NCI-H69 (cell line): ENCODE measurements at regions not wholly inside any gene's neighbourhood (a gene's known extent, or its start where the extent isn't known, plus 50 kb on each side); places are given as distances from the start of the nearest gene placed in this dataset.

ENCODE experiments used
- DNase-seq: peaks from one replicate; lab custom pipeline; 2025; lab: John Stamatoyannopoulos, UW

GRCh38 chr12:127629066-127629820 lies 637.7 kb upstream of the TMEM132C start:
- DNase-seq, result peak; percentile 88

GRCh38 chr12:127632461-127632860 lies 634.5 kb upstream of the TMEM132C start:
- DNase-seq, result no peak

- no peak for DNase-seq
Observed at GRCh38 chr12:127635838-127636237, 631.1 kb upstream of the TMEM132C start.

GRCh38 chr12:127636882-127637281 lies 630.1 kb upstream of the TMEM132C start:
- DNase-seq, result no peak

GRCh38 chr12:127640181-127640886 lies 626.6 kb upstream of the TMEM132C start:
- no peak for DNase-seq

GRCh38 chr12:127642208-127642607 lies 624.8 kb upstream of the TMEM132C start:
- DNase-seq, result no peak

GRCh38 chr12:127648321-127648720 lies 618.6 kb upstream of the TMEM132C start:
- DNase-seq, result no peak

GRCh38 chr12:127649961-127650360 lies 617.0 kb upstream of the TMEM132C start:
- DNase-seq, result no peak

GRCh38 chr12:127650626-127651025 lies 616.3 kb upstream of the TMEM132C start:
- no peak for DNase-seq

GRCh38 chr12:127652281-127652680 lies 614.7 kb upstream of the TMEM132C start:
- no peak for DNase-seq

- DNase-seq, result no peak
Observed at GRCh38 chr12:127654383-127654985, 612.5 kb upstream of the TMEM132C start.

- DNase-seq, result no peak
Observed at GRCh38 chr12:127655691-127656090, 611.3 kb upstream of the TMEM132C start.

- no peak for DNase-seq
Observed at GRCh38 chr12:127656266-127656665, 610.7 kb upstream of the TMEM132C start.

GRCh38 chr12:127657036-127657435 lies 609.9 kb upstream of the TMEM132C start:
- DNase-seq, result no peak

- DNase-seq, result no peak
Observed at GRCh38 chr12:127660961-127661360, 606.0 kb upstream of the TMEM132C start.

- DNase-seq, result no peak
Observed at GRCh38 chr12:127663716-127664115, 603.3 kb upstream of the TMEM132C start.

- no peak for DNase-seq
Observed at GRCh38 chr12:127664901-127665300, 602.1 kb upstream of the TMEM132C start.

GRCh38 chr12:127667131-127667685 lies 599.8 kb upstream of the TMEM132C start:
- no peak for DNase-seq

- no peak for DNase-seq
Observed at GRCh38 chr12:127670294-127670693, 596.7 kb upstream of the TMEM132C start.

- no peak for DNase-seq
Observed at GRCh38 chr12:127670796-127671195, 596.2 kb upstream of the TMEM132C start.

GRCh38 chr12:127675936-127676335 lies 591.0 kb upstream of the TMEM132C start:
- no peak for DNase-seq

GRCh38 chr12:127677537-127678131 lies 589.3 kb upstream of the TMEM132C start:
- DNase-seq, result peak; percentile 74
